Endothelial cell of umbilical vein (primary cell): ENCODE measurements at regions not wholly inside any gene's neighbourhood (a gene's known extent, or its start where the extent isn't known, plus 50 kb on each side); places are given as distances from the start of the nearest gene placed in this dataset.

Experiments used
- EZH2 ChIP-seq: IDR thresholded peaks from 2 replicates; pipeline ENCODE4 v1.6.1; 2012; ENCODE audit warnings: borderline replicate concordance, low read depth, mild to moderate bottlenecking, moderate library complexity, low read length, inconsistent platforms; ENCODE audit not compliant: severe bottlenecking
- FOS ChIP-seq: IDR thresholded peaks from 2 replicates; pipeline ENCODE4 v1.6.1; 2011; ENCODE audit warnings: mild to moderate bottlenecking, low read length, moderate library complexity, borderline replicate concordance; ENCODE audit not compliant: insufficient read depth
- JUN ChIP-seq: IDR thresholded peaks from 2 replicates; pipeline ENCODE4 v1.6.1; 2011; ENCODE audit warnings: borderline replicate concordance, low read depth; ENCODE audit not compliant: insufficient read length, insufficient read depth
- POLR2A ChIP-seq: IDR thresholded peaks from 2 replicates; pipeline ENCODE4 v1.6.1; 2012; ENCODE audit warnings: low read depth, mild to moderate bottlenecking, control low read depth, low read length
- TF ChIP-seq, protein P1 (sequence below), 2 donors: IDR thresholded peaks; 1 replicate in 1 of 2; 2 replicates in 1 of 2; pipeline ENCODE4 v1.5.1; 2011; ENCODE audit warnings: low read length in 2 of 2, mild to moderate bottlenecking in 2 of 2, moderate library complexity in 2 of 2, control low read depth in 1 of 2, inconsistent platforms in 1 of 2, low read depth in 1 of 2; ENCODE audit not compliant: insufficient read depth in 1 of 2; ENCODE audit errors: extremely low read depth in 1 of 2

DNA sequence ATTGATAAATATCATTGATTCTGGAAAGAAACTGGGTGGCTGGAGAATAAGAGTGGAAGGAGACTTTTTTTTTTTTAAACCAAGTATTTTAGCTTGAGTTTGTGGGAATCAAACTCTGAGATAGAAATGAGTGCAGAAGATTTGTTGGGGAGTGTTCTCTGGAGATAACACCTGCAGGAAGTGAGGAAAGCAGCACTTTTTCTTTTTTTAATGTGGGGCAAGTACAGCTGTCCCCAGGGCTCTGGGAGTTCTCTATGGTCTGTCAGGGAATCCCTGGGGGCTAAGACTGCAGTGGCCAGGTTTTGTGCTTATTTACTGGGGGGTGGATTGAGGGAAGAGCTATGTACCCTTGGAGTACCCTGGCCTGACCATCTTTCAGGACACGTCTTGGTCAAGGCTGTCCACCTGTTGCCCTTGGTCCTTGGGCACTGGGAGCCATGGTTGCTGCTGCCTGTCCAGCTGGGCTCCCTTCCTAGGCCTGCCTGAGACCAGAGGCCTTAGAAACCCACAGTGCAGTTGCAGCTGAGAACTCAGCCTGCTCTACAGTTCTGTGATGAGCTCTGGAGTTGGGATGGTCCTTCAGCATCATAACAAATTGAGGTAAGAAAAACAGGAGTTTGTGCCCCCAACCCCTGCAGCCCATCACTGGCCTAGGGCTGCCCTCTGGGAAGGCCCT is 85.8 kb downstream of the PHAX start:
- TF ChIP-seq, protein P1, sequence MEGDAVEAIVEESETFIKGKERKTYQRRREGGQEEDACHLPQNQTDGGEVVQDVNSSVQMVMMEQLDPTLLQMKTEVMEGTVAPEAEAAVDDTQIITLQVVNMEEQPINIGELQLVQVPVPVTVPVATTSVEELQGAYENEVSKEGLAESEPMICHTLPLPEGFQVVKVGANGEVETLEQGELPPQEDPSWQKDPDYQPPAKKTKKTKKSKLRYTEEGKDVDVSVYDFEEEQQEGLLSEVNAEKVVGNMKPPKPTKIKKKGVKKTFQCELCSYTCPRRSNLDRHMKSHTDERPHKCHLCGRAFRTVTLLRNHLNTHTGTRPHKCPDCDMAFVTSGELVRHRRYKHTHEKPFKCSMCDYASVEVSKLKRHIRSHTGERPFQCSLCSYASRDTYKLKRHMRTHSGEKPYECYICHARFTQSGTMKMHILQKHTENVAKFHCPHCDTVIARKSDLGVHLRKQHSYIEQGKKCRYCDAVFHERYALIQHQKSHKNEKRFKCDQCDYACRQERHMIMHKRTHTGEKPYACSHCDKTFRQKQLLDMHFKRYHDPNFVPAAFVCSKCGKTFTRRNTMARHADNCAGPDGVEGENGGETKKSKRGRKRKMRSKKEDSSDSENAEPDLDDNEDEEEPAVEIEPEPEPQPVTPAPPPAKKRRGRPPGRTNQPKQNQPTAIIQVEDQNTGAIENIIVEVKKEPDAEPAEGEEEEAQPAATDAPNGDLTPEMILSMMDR (IDR thresholded peaks at IDR 0.05; ENCODE audit: extremely low read depth in 1 of 2, insufficient read depth in 1 of 2, low read depth in 1 of 2, low read length in 2 of 2) = no peak
- no peak for TF ChIP-seq POLR2A
- TF ChIP-seq EZH2 = no peak
- no peak for TF ChIP-seq JUN
- no peak for TF ChIP-seq FOS
